ENCODE measurements at regions not wholly inside any gene's neighbourhood (a gene's known extent, or its start where the extent isn't known, plus 50 kb on each side); places are given as distances from the start of the nearest gene placed in this dataset.
"Not testable (repeated sequence)": the region's sequence is repeated elsewhere in the genome, so short reads cannot be mapped to it uniquely, and the experiment has no call there.

- DNase-seq = peak in 5 of 10 donors; percentile 8 to 82 (median 73)
- intact Hi-C loops (cut with DNase I) = not testable (repeated sequence)
Measured at GRCh38 chr9:42550789-42551357, 367.4 kb downstream of the SPATA31A6 start.

- DNase-seq = peak in 5 of 10 donors; percentile 0 to 85 (median 25)
- intact Hi-C loops (cut with DNase I) = not testable (repeated sequence)
Measured at GRCh38 chr9:42568530-42568929, 385.1 kb downstream of the SPATA31A6 start.

- intact Hi-C loops (cut with DNase I) = not testable (repeated sequence)
- DNase-seq = peak in 6 of 10 donors; percentile 9 to 67 (median 38)
Measured at GRCh38 chr9:42568942-42569556, 385.6 kb downstream of the SPATA31A6 start.

GRCh38 chr9:42577851-42578250, 394.4 kb downstream of the SPATA31A6 start:
- peak in 4 of 10 donors; percentile 15 to 45 (median 42) for DNase-seq
- intact Hi-C loops (cut with DNase I) = not testable (repeated sequence)
